NCI-H226 (cell line): ENCODE measurements at regions not wholly inside any gene's neighbourhood (a gene's known extent, or its start where the extent isn't known, plus 50 kb on each side); places are given as distances from the start of the nearest gene placed in this dataset.

Experiments
- DNase-seq: peaks from one replicate; pipeline ENCODE4 v3.0.0-alpha.2; 2015

- no peak for DNase-seq
Measured at GRCh38 chr10:112087953-112088456, 95.6 kb downstream of the GPAM start.

GRCh38 chr10:112091703-112092102, 91.9 kb downstream of the GPAM start:
- no peak for DNase-seq

GRCh38 chr10:112092519-112092918, 91.0 kb downstream of the GPAM start:
- DNase-seq, result no peak

GRCh38 chr10:112094984-112095383, 88.6 kb downstream of the GPAM start:
- DNase-seq, result no peak

- DNase-seq, result no peak
Measured at GRCh38 chr10:112095731-112096130, 87.8 kb downstream of the GPAM start.

GRCh38 chr10:112098682-112099081, 84.9 kb downstream of the GPAM start:
- DNase-seq, result no peak
